H9 (cell line): ENCODE measurements at regions not wholly inside any gene's neighbourhood (a gene's known extent, or its start where the extent isn't known, plus 50 kb on each side); places are given as distances from the start of the nearest gene placed in this dataset.

ENCODE experiments used
- DNase-seq: peaks from one replicate; pipeline ENCODE4 v3.0.0-alpha.2; 2017
- H2AFZ ChIP-seq: one replicate; pipeline ENCODE4 v1.6.1; 2013; ENCODE audit warnings: mild to moderate bottlenecking, low read length, control low read depth, moderate library complexity
- H2AK5ac ChIP-seq: 2 replicates; pipeline ENCODE4 v1.6.1; 2013; ENCODE audit warnings: low read length, control low read depth, mixed read lengths; ENCODE audit not compliant: insufficient read length
- H2BK120ac ChIP-seq: one replicate; pipeline ENCODE4 v1.6.1; 2013; ENCODE audit warnings: low read depth, mild to moderate bottlenecking, low read length, control low read depth, inconsistent platforms; ENCODE audit not compliant: poor library complexity, severe bottlenecking
- H2BK12ac ChIP-seq: 2 replicates; pipeline ENCODE4 v1.6.1; 2013; ENCODE audit warnings: low read length, control low read depth, mixed read lengths, low read depth; ENCODE audit not compliant: insufficient read length
- H2BK15ac ChIP-seq: 2 replicates; pipeline ENCODE4 v1.6.1; 2013; ENCODE audit warnings: low read depth, low read length, control low read depth
- H2BK20ac ChIP-seq: one replicate; pipeline ENCODE4 v1.6.1; 2013; ENCODE audit warnings: low read depth, mild to moderate bottlenecking, low read length, control low read depth, inconsistent platforms; ENCODE audit not compliant: poor library complexity, severe bottlenecking
- H2BK5ac ChIP-seq: 2 replicates; pipeline ENCODE4 v1.6.1; 2013; ENCODE audit warnings: low read length, control low read depth, mixed read lengths; ENCODE audit not compliant: insufficient read length
- H3K14ac ChIP-seq: 2 replicates; pipeline ENCODE4 v1.6.1; 2013; ENCODE audit warnings: low read length, control low read depth; ENCODE audit not compliant: insufficient read depth
- H3K18ac ChIP-seq: 2 replicates; pipeline ENCODE4 v1.6.1; 2013; ENCODE audit warnings: low read depth, mild to moderate bottlenecking, mixed read lengths, low read length, control low read depth; ENCODE audit not compliant: insufficient read length
- H3K23ac ChIP-seq: 2 replicates; pipeline ENCODE4 v1.6.1; 2013; ENCODE audit warnings: low read length, control low read depth, mixed read lengths, low read depth; ENCODE audit not compliant: insufficient read length
- H3K23me2 ChIP-seq: 2 replicates; pipeline ENCODE4 v1.6.1; 2013; ENCODE audit warnings: low read depth, mild to moderate bottlenecking, mixed read lengths, low read length, control low read depth; ENCODE audit not compliant: insufficient read length, poor library complexity, severe bottlenecking
- H3K27ac ChIP-seq: 2 replicates; pipeline ENCODE4 v1.5.1; 2013; ENCODE audit warnings: low read length, control low read depth, mixed read lengths, low read depth; ENCODE audit not compliant: insufficient read length
- H3K27me3 ChIP-seq: 2 replicates; pipeline ENCODE4 v1.6.1; 2013; ENCODE audit warnings: low read length, control low read depth, inconsistent platforms; ENCODE audit not compliant: insufficient read depth
- H3K4ac ChIP-seq: 2 replicates; pipeline ENCODE4 v1.6.1; 2013; ENCODE audit warnings: low read depth, mild to moderate bottlenecking, control low read depth, inconsistent platforms, low read length, moderate library complexity
- H3K4me1 ChIP-seq: 2 replicates; pipeline ENCODE4 v1.6.1; 2013; ENCODE audit warnings: low read length, control low read depth, inconsistent platforms; ENCODE audit not compliant: insufficient read depth
- H3K4me2 ChIP-seq: 2 replicates; pipeline ENCODE4 v1.6.1; 2013; ENCODE audit warnings: low read length, control low read depth, mixed read lengths; ENCODE audit not compliant: insufficient read length, insufficient read depth
- H3K56ac ChIP-seq: 2 replicates; pipeline ENCODE4 v1.6.1; 2013; ENCODE audit warnings: low read depth, mild to moderate bottlenecking, mixed read lengths, low read length, control low read depth; ENCODE audit not compliant: insufficient read length
- H3K79me1 ChIP-seq: 2 replicates; pipeline ENCODE4 v1.6.1; 2013; ENCODE audit warnings: low read depth, mild to moderate bottlenecking, moderate library complexity, low read length, control low read depth, inconsistent platforms; ENCODE audit not compliant: insufficient read depth, poor library complexity, severe bottlenecking
- H3K79me2 ChIP-seq: 2 replicates; pipeline ENCODE4 v1.6.1; 2013; ENCODE audit warnings: low read length, control low read depth, inconsistent platforms; ENCODE audit not compliant: insufficient read depth
- H3K9ac ChIP-seq: 2 replicates; pipeline ENCODE4 v1.6.1; 2013; ENCODE audit warnings: low read length, control low read depth, mixed read lengths; ENCODE audit not compliant: insufficient read length; ENCODE audit errors: extremely low read depth
- H3K9me3 ChIP-seq: one replicate; pipeline ENCODE4 v1.6.1; 2013; ENCODE audit warnings: low read depth, low read length, inconsistent platforms; ENCODE audit not compliant: control insufficient read depth
- H3T11ph ChIP-seq: one replicate; pipeline ENCODE4 v1.6.1; 2013; ENCODE audit warnings: mild to moderate bottlenecking, low read length, control low read depth, inconsistent platforms
- H4K20me1 ChIP-seq: one replicate; pipeline ENCODE4 v1.6.1; 2013; ENCODE audit not compliant: control insufficient read depth, insufficient read length, insufficient read depth
- H4K5ac ChIP-seq: 2 replicates; pipeline ENCODE4 v1.6.1; 2013; ENCODE audit warnings: low read depth, mild to moderate bottlenecking, mixed read lengths, low read length, control low read depth; ENCODE audit not compliant: insufficient read length
- H4K8ac ChIP-seq: replicated peaks from 2 replicates; pipeline ENCODE4 v1.6.1; 2013; ENCODE audit warnings: low read length, control low read depth, mixed read lengths, low read depth; ENCODE audit not compliant: insufficient read length
- H4K91ac ChIP-seq: 2 replicates; pipeline ENCODE4 v1.6.1; 2013; ENCODE audit warnings: low read depth, mild to moderate bottlenecking, moderate library complexity, mixed read lengths, low read length, control low read depth; ENCODE audit not compliant: insufficient read length
- H3K27ac Mint-ChIP-seq, 3 experiments: 2 replicates in 2 of 3; 3 replicates in 1 of 3; pipeline ENCODE4 v1.8.0; 2020 to 2021; ENCODE audit warnings: mixed read lengths in 3 of 3, mild to moderate bottlenecking in 1 of 3, moderate library complexity in 1 of 3
- H3K27me3 Mint-ChIP-seq: 2 replicates; pipeline ENCODE4 v1.8.0; 2021; ENCODE audit warnings: low read depth, mild to moderate bottlenecking, moderate library complexity, mixed read lengths
- H3K36me3 Mint-ChIP-seq, 3 experiments: 2 replicates in 2 of 3; 3 replicates in 1 of 3; pipeline ENCODE4 v1.8.0; 2020 to 2021; ENCODE audit warnings: low read depth in 3 of 3, mixed read lengths in 3 of 3; ENCODE audit not compliant: insufficient read depth in 1 of 3
- H3K4me1 Mint-ChIP-seq, 2 experiments: 2 replicates each; pipeline ENCODE4 v1.8.0; 2020; ENCODE audit warnings: mixed read lengths in 2 of 2
- H3K4me3 Mint-ChIP-seq, 2 experiments: 2 replicates in 1 of 2; 3 replicates in 1 of 2; pipeline ENCODE4 v1.8.0; 2020 to 2021; ENCODE audit warnings: mild to moderate bottlenecking in 2 of 2, mixed read lengths in 2 of 2, moderate library complexity in 1 of 2
- H3K9me3 Mint-ChIP-seq, 2 experiments: 2 replicates in 1 of 2; 3 replicates in 1 of 2; pipeline ENCODE4 v1.8.0; 2020; ENCODE audit warnings: mild to moderate bottlenecking in 2 of 2, mixed read lengths in 2 of 2, moderate library complexity in 1 of 2
- CTCF ChIP-seq: fragments of 200-600 bp; sonication (generic); conservative IDR thresholded peaks from 3 replicates; pipeline ENCODE4 v1.8.0; 2021; ENCODE audit warnings: antibody characterized with exemption, mild to moderate bottlenecking
- WGBS: extraction: QIAGEN DNeasy Blood & Tissue Kit; methylation state at CpG from one replicate; pipeline ENCODE4 v1.1.7; 2013; ENCODE audit warnings: missing lambda C conversion rate, low lambda C conversion rate, mixed read lengths; ENCODE audit not compliant: insufficient read length; ENCODE audit errors: extremely low coverage; 5-methylcytosine and 5-hydroxymethylcytosine counted together

GRCh38 chr15:95837341-95838004, 493.0 kb upstream of the NR2F2 start:
- Histone ChIP-seq H3K23ac (no peak overlapping the region), H3K4me2 (no peak overlapping the region), H3T11ph (no peak overlapping the region), H4K20me1 (no peaks in the 10 kb centered on the region), H2BK5ac (no peak overlapping the region), H3K56ac (no peak overlapping the region), H2BK120ac (no peak overlapping the region), H3K4me1 (no peaks in the 10 kb centered on the region), H3K14ac (no peak overlapping the region), H2AK5ac (no peak overlapping the region), H3K9ac (no peak overlapping the region), H3K27me3 (no peaks in the 10 kb centered on the region), H3K23me2 (no peaks in the 10 kb centered on the region), H3K79me2 (no peaks in the 10 kb centered on the region), H4K5ac (no peak overlapping the region), H2BK12ac (no peak overlapping the region), H3K9me3 (no peaks in the 10 kb centered on the region), H3K27ac (no peak overlapping the region), H3K4ac (no peak overlapping the region), H2AFZ (no peak overlapping the region), H3K79me1 (no peaks in the 10 kb centered on the region), H4K91ac (no peak overlapping the region), H2BK15ac (no peak overlapping the region), H3K18ac (no peak overlapping the region), H4K8ac (no peak overlapping the region), H2BK20ac (no peak overlapping the region)
- Mint-ChIP-seq H3K27me3 (peaks cover 4% of the 10 kb centered on the region), H3K4me3 (no peak overlapping the region), H3K9me3 (no peaks in the 10 kb centered on the region), H3K4me1 (peaks cover 2 to 6% of the 10 kb centered on the region in 2 experiments), H3K27ac (no peak overlapping the region), H3K36me3 (no peaks in the 10 kb centered on the region)
- WGBS = no CpG with 5 or more reads among the region's 4 CpGs
- TF ChIP-seq CTCF = no peak
- DNase-seq = no peak
